ENCODE measurements at regions not wholly inside any gene's neighbourhood (a gene's known extent, or its start where the extent isn't known, plus 50 kb on each side); places are given as distances from the start of the nearest gene placed in this dataset.

DNA sequence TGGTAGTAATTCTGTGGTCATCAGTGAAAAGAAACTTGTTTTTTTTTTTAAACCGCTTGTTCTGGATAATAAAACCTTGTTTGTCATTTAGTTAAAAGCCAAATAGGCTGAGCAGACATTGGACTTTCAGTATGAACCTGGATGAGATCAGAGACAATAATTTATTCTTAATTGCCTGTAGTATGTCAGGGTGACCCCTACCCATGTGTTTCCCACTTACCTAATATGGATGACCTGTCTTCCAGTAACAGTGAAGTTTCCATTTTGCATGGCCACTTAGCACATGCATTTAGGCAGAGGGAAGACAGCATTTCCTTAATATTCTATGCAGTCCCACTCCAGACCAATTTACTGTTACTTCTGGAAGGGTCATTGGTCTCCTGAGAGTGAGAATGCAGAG lies 87.6 kb upstream of the CFAP20DC start:
- TF ChIP-seq CTCF (IDR thresholded peaks at IDR 0.05; ENCODE audit: low read depth, low read length, missing input control) (no peak), GABPA (IDR thresholded peaks at IDR 0.05 in 1 of 2, conservative IDR thresholded peaks at IDR 0.05 in 1 of 2) (no peak), RAD21 (IDR thresholded peaks at IDR 0.05) (no peak), HNF4A (conservative IDR thresholded peaks at IDR 0.05) (no peak), MAX (IDR thresholded peaks at IDR 0.05) (no peak), FOXA1 (IDR thresholded peaks at IDR 0.05) (no peak), EGR1 (IDR thresholded peaks at IDR 0.05; ENCODE audit: low read depth in 2 of 2) (no peak), YY1 (IDR thresholded peaks at IDR 0.05) (no peak), TAF1 (conservative IDR thresholded peaks at IDR 0.05) (no peak), ATF3 (IDR thresholded peaks at IDR 0.05) (no peak), SP1 (IDR thresholded peaks at IDR 0.05) (no peak)
- TF ChIP-seq, protein P1, sequence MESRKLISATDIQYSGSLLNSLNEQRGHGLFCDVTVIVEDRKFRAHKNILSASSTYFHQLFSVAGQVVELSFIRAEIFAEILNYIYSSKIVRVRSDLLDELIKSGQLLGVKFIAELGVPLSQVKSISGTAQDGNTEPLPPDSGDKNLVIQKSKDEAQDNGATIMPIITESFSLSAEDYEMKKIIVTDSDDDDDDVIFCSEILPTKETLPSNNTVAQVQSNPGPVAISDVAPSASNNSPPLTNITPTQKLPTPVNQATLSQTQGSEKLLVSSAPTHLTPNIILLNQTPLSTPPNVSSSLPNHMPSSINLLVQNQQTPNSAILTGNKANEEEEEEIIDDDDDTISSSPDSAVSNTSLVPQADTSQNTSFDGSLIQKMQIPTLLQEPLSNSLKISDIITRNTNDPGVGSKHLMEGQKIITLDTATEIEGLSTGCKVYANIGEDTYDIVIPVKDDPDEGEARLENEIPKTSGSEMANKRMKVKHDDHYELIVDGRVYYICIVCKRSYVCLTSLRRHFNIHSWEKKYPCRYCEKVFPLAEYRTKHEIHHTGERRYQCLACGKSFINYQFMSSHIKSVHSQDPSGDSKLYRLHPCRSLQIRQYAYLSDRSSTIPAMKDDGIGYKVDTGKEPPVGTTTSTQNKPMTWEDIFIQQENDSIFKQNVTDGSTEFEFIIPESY (IDR thresholded peaks at IDR 0.05), result no peak
- TF ChIP-seq, protein P2, sequence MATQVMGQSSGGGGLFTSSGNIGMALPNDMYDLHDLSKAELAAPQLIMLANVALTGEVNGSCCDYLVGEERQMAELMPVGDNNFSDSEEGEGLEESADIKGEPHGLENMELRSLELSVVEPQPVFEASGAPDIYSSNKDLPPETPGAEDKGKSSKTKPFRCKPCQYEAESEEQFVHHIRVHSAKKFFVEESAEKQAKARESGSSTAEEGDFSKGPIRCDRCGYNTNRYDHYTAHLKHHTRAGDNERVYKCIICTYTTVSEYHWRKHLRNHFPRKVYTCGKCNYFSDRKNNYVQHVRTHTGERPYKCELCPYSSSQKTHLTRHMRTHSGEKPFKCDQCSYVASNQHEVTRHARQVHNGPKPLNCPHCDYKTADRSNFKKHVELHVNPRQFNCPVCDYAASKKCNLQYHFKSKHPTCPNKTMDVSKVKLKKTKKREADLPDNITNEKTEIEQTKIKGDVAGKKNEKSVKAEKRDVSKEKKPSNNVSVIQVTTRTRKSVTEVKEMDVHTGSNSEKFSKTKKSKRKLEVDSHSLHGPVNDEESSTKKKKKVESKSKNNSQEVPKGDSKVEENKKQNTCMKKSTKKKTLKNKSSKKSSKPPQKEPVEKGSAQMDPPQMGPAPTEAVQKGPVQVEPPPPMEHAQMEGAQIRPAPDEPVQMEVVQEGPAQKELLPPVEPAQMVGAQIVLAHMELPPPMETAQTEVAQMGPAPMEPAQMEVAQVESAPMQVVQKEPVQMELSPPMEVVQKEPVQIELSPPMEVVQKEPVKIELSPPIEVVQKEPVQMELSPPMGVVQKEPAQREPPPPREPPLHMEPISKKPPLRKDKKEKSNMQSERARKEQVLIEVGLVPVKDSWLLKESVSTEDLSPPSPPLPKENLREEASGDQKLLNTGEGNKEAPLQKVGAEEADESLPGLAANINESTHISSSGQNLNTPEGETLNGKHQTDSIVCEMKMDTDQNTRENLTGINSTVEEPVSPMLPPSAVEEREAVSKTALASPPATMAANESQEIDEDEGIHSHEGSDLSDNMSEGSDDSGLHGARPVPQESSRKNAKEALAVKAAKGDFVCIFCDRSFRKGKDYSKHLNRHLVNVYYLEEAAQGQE (IDR thresholded peaks at IDR 0.05), result no peak
